Fibroblast of lung (primary cell): ENCODE measurements at regions not wholly inside any gene's neighbourhood (a gene's known extent, or its start where the extent isn't known, plus 50 kb on each side); places are given as distances from the start of the nearest gene placed in this dataset.

Experiments used
- DNase-seq, 2 donors: peaks; one replicate each; pipeline versions ENCODE4 v3.0.0 to v3.0.0-alpha.2; 2010; ENCODE audit warnings: low read depth in 2 of 2
- H2AFZ ChIP-seq: 2 replicates; pipeline ENCODE4 v1.5.1; 2012; ENCODE audit warnings: low read length, control low read depth, inconsistent platforms
- H3K27ac ChIP-seq: 2 replicates; pipeline ENCODE4 v1.5.1; 2011; ENCODE audit warnings: low read length, control low read depth; ENCODE audit not compliant: insufficient read depth
- H3K27me3 ChIP-seq: 2 replicates; pipeline ENCODE4 v1.5.1; 2011; ENCODE audit warnings: mild to moderate bottlenecking, low read length; ENCODE audit not compliant: control insufficient read depth, insufficient read depth
- H3K36me3 ChIP-seq: 2 replicates; pipeline ENCODE4 v1.5.1; 2011; ENCODE audit warnings: low read length; ENCODE audit not compliant: control insufficient read depth, insufficient read depth
- H3K4me1 ChIP-seq: 2 replicates; pipeline ENCODE4 v1.5.1; 2011; ENCODE audit warnings: low read length; ENCODE audit not compliant: control insufficient read depth, insufficient read depth; ENCODE audit errors: extremely low read depth
- H3K4me2 ChIP-seq: 2 replicates; pipeline ENCODE4 v1.5.1; 2011; ENCODE audit warnings: low read length, control low read depth; ENCODE audit not compliant: insufficient read depth; ENCODE audit errors: extremely low read depth
- H3K4me3 ChIP-seq, 4 experiments: fragments of 200-600 bp in 1 of 4; sonication (generic) in 1 of 4; replicated peaks in 1 of 4; 2 replicates each; pipeline ENCODE4 v1.5.1; 2011 to 2016; ENCODE audit warnings: low read length in 4 of 4, low read depth in 3 of 4, mild to moderate bottlenecking in 3 of 4, control low read depth in 2 of 4, inconsistent platforms in 1 of 4, mixed read lengths in 1 of 4; ENCODE audit not compliant: insufficient read depth in 1 of 4; ENCODE audit errors: control extremely low read depth in 1 of 4
- H3K79me2 ChIP-seq: 2 replicates; pipeline ENCODE4 v1.5.1; 2012; ENCODE audit warnings: mild to moderate bottlenecking, low read length, inconsistent platforms; ENCODE audit not compliant: control insufficient read depth, insufficient read depth
- H3K9ac ChIP-seq: 2 replicates; pipeline ENCODE4 v1.5.1; 2011; ENCODE audit warnings: mild to moderate bottlenecking, low read length, control low read depth; ENCODE audit not compliant: insufficient read depth
- H3K9me3 ChIP-seq: 2 replicates; pipeline ENCODE4 v1.5.1; 2012; ENCODE audit warnings: low read depth, low read length; ENCODE audit not compliant: control insufficient read depth, insufficient read depth
- H4K20me1 ChIP-seq: 2 replicates; pipeline ENCODE4 v1.5.1; 2011; ENCODE audit warnings: low read length; ENCODE audit not compliant: control insufficient read depth, insufficient read depth; ENCODE audit errors: extremely low read depth
- CTCF ChIP-seq, 2 donors: IDR thresholded peaks in 1 of 2; conservative IDR thresholded peaks in 1 of 2; 1 replicate in 1 of 2; 2 replicates in 1 of 2; pipeline ENCODE4 v1.5.1; 2011 to 2012; ENCODE audit warnings: low read length in 2 of 2, control low read depth in 1 of 2, inconsistent platforms in 1 of 2, low read depth in 1 of 2, mild to moderate bottlenecking in 1 of 2
- EZH2 ChIP-seq: IDR thresholded peaks from 2 replicates; pipeline ENCODE4 v1.5.1; 2012; ENCODE audit warnings: low read length, control low read depth, mild to moderate bottlenecking; ENCODE audit errors: missing control alignments

GRCh38 chr10:53122281-53122680 is 349.7 kb upstream of the MBL2 start:
- no peaks in the 10 kb centered on the region for H4K20me1 ChIP-seq
- H3K79me2 ChIP-seq, result no peaks in the 10 kb centered on the region
- no peak overlapping the region for H3K4me2 ChIP-seq
- H3K4me1 ChIP-seq, result no peaks in the 10 kb centered on the region
- no peak overlapping the region for H2AFZ ChIP-seq
- H3K36me3 ChIP-seq, result no peaks in the 10 kb centered on the region
- no peak for DNase-seq
- TF ChIP-seq CTCF (conservative IDR thresholded peaks at IDR 0.05 in 1 of 2, IDR thresholded peaks at IDR 0.05 in 1 of 2; ENCODE audit: low read depth in 1 of 2, low read length in 2 of 2) (no peak), EZH2 (no peak)
- H3K27me3 ChIP-seq, result no peaks in the 10 kb centered on the region
- no peak overlapping the region for H3K4me3 ChIP-seq
- no peaks in the 10 kb centered on the region for H3K9me3 ChIP-seq
- no peak overlapping the region for H3K27ac ChIP-seq
- H3K9ac ChIP-seq, result no peak overlapping the region

GRCh38 chr10:53115660-53116059 is 343.1 kb upstream of the MBL2 start:
- H3K36me3 ChIP-seq, result no peaks in the 10 kb centered on the region
- no peaks in the 10 kb centered on the region for H4K20me1 ChIP-seq
- no peaks in the 10 kb centered on the region for H3K4me1 ChIP-seq
- TF ChIP-seq EZH2 (no peak), CTCF (conservative IDR thresholded peaks at IDR 0.05 in 1 of 2, IDR thresholded peaks at IDR 0.05 in 1 of 2; ENCODE audit: low read depth in 1 of 2, low read length in 2 of 2) (no peak)
- no peaks in the 10 kb centered on the region for H3K27me3 ChIP-seq
- DNase-seq, result no peak
- no peak overlapping the region for H3K4me2 ChIP-seq
- H3K9me3 ChIP-seq, result no peaks in the 10 kb centered on the region
- H3K9ac ChIP-seq, result no peak overlapping the region
- H3K27ac ChIP-seq, result no peak overlapping the region
- no peak overlapping the region for H3K4me3 ChIP-seq
- H3K79me2 ChIP-seq, result no peaks in the 10 kb centered on the region
- H2AFZ ChIP-seq, result no peak overlapping the region

GRCh38 chr10:53111529-53111928 is 338.9 kb upstream of the MBL2 start:
- no peak for DNase-seq
- no peak overlapping the region for H3K9ac ChIP-seq
- no peak overlapping the region for H3K4me2 ChIP-seq
- no peak overlapping the region for H3K27ac ChIP-seq
- H2AFZ ChIP-seq, result no peak overlapping the region
- H3K27me3 ChIP-seq, result no peaks in the 10 kb centered on the region
- no peak overlapping the region for H3K4me3 ChIP-seq
- H4K20me1 ChIP-seq, result no peaks in the 10 kb centered on the region
- H3K36me3 ChIP-seq, result no peaks in the 10 kb centered on the region
- no peaks in the 10 kb centered on the region for H3K79me2 ChIP-seq
- no peaks in the 10 kb centered on the region for H3K4me1 ChIP-seq
- TF ChIP-seq EZH2 (no peak), CTCF (conservative IDR thresholded peaks at IDR 0.05 in 1 of 2, IDR thresholded peaks at IDR 0.05 in 1 of 2; ENCODE audit: low read depth in 1 of 2, low read length in 2 of 2) (no peak)
- H3K9me3 ChIP-seq, result no peaks in the 10 kb centered on the region
